ENCODE measurements at regions not wholly inside any gene's neighbourhood (a gene's known extent, or its start where the extent isn't known, plus 50 kb on each side); places are given as distances from the start of the nearest gene placed in this dataset.

DNA sequence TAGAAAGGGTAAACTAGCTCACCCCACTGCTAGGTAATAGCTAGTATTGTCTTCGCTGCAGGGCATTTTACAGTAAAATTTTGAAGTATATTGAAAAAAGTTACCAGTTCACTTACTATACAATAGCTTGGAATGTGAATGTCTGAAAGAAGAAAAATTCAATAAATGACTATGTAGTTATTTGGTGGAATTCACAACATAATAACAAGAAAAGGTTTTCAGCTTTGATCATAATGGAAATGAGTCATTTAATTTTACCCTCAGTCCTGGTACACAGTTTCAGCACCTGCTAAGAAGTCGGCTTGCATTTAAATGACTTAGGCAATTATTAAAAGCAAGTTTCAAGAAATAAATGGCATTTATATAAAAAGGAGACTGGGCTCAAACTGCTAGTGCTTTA is 90.4 kb downstream of the NUP35 start:
- no peak for DNase-seq (ENCODE audit: low spot score)

DNA sequence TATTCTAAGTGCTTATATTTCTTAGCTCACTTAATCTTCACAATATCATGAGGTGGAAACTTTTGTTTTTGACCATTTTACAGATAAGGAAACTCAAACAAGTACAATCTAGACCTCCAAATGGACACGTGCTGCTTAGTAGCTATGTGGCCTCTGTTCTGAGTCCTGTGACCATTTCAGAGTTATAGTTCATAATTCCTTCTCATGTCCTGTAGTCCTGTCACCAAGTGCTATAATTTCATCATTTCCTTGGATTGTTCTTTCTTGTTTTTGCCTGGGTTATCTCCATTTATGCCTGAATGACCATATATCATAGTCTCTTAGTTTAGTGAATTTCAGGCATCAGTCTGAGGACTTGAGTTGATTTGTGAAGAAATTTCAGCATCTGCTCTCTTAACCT is 91.7 kb downstream of the NUP35 start:
- DNase-seq (ENCODE audit: low spot score) = no peak

DNA sequence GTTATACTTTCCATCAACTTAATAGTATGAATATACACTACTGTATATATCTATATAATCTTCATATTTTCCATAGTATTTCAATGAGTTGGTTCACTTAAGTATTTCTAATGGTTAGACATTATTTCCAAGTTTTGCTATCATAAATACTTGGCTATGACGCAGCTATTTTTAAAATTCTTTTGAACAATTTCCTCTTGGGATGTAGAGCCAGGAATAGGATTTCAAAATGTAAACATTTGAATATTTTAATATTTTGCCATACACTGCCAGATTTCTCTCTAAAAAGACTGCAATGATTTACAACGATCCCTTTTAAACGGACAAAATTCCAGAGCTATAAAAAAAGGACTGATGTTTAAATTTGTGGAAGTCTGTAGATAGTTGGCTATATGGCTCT is 95.6 kb downstream of the NUP35 start:
- DNase-seq (ENCODE audit: low spot score) = no peak

DNA sequence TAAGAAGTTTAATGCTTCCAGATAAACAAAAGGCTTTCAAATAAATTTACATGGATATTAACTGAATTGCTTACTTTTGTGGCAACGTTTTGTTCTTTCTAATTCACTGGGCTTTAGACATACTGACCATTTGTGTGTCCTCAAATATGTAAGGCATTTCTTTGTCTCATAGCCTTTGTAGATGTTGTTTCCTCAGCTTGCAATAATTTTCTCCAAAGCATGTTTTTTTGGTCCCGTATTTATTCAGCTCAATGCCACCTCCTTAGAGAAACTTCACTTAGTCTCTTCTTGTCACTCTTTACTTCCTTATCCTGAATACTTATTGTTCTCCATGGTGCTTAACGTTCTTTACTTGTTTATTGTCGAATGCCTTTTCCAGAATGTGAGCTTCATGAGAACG is 98.5 kb downstream of the NUP35 start:
- DNase-seq (ENCODE audit: low spot score) = no peak

DNA sequence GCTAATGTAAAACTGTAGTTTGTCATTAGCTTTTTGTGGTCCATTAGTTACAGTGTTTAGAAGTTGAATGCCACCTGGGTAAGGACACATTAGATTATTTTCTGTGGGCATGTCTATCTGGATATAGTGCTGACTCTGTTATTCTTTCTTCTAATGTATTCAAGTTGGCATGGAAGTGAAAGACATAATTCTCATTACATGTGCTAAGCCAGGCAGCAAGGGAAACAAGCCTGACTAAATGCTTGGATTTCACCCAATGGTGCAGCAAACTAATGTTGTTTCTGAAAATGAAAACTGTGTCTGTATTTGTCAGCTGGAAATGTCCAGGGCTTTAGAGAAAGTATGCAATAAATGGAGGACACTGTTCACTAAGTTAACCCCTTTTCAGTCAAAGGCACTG is 100.7 kb downstream of the NUP35 start:
- DNase-seq (ENCODE audit: low spot score) = no peak

DNA sequence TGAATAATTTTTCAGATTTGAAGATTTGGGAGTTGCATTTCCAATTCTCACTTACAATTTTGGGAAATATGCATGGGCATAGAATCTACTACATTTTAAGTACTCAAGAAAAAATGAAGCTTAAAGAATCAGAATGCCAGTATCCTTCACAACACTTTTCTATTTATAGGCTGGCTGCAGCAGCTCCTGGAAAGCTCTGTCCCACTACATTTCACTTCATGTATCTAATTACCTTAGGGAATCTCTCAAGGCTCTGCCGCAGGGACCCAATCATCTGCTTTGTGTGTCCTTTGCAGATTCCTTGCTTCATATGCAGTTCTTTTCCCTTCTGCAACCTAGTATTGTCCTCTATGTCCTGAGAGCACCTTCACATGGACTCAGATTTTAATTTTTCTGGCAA is 102.9 kb downstream of the NUP35 start:
- DNase-seq (ENCODE audit: low spot score) = no peak

DNA sequence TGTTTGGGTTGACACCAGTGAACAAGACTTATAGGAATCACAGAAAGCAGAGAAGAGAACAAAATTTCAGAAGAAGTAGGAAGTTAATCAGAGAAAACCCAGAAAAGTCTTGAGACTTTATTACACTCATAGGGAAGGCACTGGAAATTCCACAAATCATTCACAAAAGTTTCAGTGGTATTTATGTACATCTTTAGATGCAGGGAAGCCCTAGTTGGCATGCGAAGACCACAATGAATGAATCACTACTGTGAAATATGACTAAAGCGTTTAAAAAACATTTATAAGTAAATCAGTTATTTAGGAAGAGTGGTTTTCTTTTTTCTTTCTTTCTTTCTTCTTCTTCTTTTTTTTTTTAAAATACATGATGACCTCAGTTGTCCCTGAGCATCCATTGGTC is 105.1 kb downstream of the NUP35 start:
- no peak for DNase-seq (ENCODE audit: low spot score)

DNA sequence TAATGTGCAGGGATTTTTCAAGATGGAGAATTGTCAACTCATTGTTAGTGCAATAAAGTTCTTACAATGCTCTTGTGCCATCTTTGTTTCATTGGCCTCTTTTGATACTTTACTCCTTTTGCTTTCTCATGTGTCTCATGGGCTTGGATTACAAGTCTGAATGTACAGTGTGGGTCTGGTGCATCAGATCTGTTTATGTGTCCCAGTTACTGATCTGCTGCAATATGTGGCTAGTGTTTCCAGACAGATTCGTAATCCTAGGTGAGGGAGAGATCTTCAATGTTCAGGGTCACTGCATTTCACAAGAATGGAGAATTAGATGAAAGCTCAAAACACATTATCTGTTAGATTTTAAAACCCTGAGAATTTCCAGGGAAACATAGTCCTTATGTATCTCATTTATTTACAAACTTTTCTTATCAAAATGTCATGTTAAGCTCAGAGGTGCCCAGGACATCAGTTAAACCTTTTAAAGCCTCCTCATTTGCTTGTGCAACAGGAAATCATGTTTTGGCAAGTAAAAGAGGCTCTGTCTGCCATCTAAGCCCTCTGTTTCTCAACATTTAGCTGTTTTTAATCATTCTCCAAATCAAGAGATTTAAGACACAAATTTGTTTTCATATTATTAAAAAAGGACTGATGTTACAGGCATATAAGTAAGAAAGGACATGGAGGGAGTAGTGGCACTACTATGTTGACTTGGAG is 108.1 kb downstream of the NUP35 start:
- no peak for DNase-seq (ENCODE audit: low spot score)

DNA sequence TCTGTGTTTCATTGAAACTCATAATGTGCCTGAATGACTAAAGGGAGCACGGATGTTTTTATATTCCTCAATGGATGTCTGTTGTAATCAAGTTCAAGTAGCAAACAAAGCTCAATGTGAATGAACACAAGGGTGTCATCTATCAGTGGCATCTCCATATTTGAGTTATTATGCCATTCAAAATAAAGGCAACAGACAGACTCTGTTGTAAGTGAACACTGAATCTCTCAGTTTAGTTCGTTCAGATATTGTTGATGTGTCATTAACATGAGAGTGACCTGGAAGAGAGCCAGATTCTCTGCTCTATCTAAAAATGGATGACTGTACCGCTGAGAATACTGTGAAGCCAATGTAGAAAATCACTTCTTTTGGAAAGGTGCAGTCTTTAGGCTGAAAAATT is 118.7 kb downstream of the NUP35 start:
- DNase-seq (ENCODE audit: low spot score) = peak; percentile 22

DNA sequence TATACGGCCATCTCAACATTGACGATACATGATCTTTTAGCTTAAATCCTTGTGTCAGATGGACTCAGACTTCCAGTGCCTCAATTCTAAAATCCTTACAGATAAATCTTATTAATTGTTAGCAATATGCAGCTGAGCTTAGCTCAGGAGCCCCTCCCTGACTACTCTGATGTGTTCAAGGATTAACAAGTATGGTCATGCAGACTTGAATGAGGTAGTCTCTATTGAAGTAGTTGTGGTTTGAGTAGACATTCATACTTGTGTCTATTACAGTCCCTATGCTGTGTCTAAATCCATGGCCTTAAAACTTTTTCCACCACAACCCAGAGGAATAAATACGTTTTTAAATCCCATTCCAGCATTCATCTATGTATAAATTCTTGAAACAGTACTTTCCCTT is 119.5 kb downstream of the NUP35 start:
- no peak for DNase-seq (ENCODE audit: low spot score)

DNA sequence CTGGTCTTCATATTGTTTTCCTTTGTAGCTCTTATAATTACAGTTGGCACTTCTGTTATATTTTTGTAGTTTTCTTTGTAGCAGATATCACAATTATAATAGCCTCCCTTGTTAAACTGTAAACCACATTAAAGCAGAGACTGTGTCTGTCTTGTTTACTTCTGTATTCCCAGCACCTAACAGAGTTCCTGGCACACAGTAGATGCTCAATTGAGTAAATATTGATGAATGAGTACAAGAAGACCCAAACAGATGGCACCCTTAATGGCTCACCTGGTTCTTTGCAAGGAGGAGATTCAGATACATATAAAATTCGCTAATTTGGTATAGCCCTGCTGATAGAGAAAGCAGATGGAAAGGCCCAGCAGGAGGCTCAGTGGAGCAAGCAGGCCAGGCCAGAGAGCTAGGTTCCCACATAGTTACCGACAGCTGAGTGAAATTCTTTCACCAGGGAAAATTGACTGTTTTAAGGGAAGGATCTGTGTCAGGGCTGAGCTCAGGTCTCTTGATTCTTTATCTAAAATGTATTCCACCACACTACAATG is 120.1 kb downstream of the NUP35 start:
- no peak for DNase-seq (ENCODE audit: low spot score)

DNA sequence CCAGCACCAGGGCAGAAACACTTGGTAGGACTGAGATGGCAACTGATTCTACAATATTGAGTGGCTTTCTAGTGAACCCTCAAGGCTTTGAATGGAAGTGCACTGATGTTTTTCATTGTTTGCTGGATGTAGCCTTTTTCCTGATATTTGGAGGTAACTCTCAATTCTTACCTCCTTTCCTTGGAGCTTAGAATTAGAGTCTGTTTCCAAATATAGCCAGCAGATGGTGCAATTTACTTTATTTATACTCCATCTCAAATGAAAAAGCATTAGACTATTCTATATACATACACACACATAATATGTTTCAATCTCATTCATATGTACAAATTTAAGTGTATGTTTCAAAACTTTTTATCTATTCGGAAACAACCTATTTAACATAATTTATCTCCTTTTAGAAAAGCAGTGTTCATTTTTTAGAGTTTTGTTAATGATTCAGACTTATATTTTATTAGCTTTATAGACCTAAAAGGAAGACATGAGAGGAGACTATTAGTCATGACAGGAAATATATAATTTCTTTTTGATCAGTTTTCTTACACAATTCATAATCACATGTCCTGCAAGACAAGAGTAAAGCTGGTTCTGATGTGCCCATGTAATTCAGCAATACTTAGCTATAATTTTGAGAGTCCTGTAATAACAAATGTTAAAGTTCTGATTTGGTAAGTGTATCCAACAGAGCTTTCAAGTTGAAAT is 124.8 kb downstream of the NUP35 start:
- DNase-seq (ENCODE audit: low spot score) = peak; percentile 33

DNA sequence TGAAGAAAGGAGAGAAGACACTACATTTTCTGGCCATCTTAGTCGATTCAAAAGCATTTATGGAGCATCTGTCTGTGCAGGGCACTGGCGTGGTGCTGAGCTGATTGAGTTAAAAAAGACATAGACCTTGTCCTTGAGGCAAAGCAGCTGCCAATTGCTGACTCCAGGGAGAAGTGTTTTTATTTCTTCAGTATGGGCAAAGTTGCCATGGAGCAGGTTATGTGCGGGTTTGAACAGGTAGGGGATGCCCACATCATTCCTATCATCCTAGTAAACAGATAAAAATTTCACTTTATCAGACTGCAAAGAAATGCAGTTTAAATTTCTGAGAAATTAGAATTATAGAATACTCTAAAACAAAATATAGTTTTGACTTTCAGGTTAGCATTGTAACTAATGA is 125.8 kb downstream of the NUP35 start:
- no peak for DNase-seq (ENCODE audit: low spot score)

DNA sequence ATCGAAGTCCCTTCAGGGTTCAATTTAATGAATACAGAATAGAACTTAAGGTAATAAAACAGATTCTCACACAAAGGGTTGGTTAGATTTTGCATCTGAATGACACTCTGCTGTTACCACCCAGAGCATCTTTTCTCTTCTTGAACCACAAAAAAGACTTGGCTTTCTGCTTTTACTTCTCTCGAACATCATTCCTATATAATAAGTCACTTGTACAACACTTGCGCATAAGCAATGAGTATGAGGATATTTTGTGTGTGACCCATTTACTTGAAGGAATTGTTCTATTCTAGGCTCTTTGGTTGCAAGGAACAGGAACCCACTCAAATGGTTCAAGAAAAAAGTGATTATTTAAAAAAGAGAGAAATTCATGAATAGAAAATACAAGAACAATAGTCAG is 126.2 kb downstream of the NUP35 start:
- DNase-seq (ENCODE audit: low spot score) = no peak

DNA sequence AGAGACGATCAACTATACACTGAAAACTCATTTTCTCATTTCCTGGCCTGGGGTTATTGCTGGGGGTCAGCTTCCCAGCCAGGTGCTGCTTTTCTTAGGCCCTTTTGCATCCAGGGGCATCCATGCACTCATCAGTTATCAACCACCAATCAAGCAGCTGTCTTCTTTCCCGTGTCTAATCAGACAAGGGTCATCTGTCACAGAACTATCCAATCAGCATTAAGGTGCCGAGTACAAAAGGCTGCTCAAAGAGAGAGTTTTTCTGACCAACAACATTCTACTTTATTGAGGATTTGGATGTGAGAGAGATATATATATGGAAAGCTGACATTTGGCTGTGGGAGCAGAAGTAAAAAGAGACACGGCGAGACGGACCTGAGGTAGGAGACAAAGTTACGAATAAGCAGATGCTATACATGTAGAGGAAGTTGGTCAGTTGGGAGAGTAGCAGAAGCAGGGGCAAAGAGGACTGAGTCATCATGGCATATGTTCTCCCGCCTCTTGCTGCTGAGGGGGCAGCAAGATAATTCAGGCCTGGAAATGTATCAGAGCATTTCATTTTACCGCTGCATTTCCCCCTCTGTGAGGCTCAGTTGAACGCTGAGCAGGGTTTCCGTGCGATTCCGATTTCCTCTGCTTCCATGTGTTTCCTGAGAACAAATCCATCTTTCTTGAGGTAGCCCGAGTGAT is 129.3 kb downstream of the NUP35 start:
- DNase-seq (ENCODE audit: low spot score) = no peak

DNA sequence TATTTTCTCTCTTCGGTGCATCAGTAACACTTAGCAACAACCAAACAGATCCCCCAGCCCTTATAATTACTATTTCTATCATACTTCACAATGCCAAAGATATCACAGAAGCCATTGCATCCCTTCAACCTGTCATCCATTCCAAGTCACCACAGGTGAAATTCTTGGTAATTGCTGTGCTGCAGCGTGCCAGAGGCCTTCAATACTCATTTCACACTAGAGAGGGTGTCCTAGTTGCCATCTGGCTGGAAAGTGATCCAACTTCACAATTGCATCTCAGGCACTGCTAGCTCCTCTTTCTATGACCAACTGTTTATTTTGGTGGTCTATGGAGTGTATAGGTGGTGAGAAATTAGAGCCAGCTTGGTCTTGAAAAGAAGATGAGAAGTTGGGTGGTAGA is 131.2 kb downstream of the NUP35 start:
- no peak for DNase-seq (ENCODE audit: low spot score)

DNA sequence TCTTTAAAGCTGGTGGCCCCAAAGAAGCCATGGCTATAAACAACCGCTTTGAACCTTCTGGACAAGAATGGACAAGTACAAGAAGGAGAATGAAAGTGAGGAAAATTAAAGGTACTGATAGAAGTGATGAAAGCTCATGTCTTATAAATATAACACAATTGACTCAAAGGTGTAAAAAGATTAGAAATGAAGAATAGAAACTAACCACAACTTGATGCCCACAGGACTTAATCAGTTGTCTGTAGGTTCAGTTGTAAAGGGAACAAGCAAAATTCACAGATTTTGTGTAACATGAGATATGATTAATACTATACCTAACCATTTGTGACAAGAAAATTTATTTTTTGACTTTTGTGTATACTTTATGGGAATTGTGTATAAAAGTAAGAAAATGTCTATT is 135.7 kb downstream of the NUP35 start:
- DNase-seq (ENCODE audit: low spot score) = no peak

DNA sequence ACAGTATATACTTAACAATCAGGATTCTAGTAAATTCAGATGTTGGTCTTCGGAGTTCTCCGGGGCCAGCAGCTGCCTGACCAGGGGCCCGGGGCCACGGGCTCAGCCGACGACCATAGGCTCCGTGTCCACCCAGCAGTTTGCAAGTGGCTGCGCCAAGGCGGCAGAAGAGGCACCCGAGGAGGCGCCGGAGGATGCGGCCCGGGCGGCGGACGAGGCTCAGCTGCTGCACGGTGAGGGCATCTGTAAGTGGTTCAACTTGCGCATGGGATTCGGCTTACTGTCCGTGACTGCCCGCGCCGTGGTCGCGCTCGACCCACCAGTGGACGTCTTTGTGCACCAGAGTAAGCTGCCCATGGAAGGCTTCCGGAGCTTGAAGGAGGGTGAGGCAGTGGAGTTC is 136.3 kb downstream of the NUP35 start:
- no peak for DNase-seq (ENCODE audit: low spot score)

DNA sequence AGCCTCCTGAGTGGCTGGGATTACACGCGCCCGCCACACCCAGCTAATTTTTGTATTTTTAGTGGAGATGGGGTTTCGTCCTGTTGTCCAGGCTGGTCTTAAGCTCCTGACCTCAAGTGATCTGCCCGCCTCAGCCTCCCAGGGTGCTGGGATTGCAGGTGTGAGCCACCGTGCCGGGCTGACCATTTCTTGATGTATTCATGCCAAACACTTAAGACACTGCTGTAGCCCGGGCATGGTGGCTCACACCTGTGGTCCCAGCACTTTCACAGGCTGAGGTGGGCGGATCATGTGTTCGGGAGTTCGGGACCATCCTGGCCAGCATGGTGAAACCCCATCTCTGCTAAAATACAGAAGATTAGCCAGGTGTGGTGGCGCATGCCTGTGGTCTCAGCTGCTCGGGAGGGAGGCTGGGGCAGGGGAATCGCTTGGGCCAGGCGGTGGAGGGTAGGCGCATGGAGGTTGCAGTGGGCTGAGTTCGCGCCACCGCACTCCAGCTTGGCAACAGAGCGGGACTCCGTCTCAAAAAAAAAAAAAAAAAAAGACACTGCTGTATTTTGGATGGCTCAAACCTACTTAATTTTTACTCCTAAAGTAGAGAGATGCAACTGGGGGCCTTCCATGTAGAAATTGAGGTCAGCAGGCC is 140.8 kb downstream of the NUP35 start:
- no peak for DNase-seq (ENCODE audit: low spot score)

DNA sequence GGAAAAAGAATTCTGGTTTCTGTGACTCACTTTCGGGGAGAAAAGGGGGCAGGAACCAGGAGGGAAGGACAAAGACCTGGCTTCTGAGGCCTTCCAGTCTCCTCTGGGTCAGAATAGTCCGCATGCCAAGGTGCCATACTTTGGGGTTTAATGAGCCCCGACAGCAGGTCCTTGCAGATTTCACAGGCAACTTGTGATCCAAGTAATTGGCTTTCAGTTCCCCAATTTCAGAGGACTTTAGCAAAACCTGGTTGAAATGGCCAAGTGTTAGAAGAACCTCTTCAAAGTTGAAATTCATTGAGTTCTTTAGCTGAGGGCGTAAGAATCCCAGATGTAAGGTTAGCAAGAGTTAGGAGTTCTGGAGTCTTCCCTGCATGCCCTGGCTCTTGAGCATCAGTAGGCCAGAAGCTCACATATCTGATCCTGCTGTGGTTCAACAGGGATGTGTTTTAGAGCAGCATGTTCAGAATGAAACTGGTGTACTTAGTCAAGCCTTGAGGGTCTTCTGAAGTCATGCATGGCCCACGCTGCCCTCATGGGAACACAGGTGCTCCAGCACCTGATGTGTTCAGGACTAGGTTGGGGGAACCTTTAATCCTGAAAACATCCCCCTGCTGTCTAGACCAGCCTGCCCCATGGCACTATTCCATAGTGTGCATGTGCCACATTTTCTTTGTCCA is 143.0 kb downstream of the NUP35 start:
- no peak for DNase-seq (ENCODE audit: low spot score)

DNA sequence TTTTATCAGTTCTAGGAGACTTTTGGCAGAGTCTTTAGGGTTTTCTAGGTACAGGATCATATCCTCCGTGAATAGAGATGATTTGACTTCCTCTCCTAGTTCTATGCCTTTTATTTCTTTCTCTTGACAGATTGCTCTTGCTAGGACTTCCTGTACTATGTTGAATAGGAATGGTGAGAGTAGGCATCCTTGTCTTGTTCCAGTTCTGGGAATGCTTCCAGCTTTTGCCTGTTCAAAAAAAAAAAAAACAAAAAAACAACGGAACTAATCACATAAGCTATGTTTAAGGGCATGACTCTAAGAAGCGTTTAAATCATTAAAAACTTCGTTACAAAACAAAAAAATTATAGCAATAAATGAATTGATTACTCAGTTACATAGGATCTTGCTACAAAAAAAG is 145.7 kb downstream of the NUP35 start:
- DNase-seq (ENCODE audit: low spot score) = no peak

DNA sequence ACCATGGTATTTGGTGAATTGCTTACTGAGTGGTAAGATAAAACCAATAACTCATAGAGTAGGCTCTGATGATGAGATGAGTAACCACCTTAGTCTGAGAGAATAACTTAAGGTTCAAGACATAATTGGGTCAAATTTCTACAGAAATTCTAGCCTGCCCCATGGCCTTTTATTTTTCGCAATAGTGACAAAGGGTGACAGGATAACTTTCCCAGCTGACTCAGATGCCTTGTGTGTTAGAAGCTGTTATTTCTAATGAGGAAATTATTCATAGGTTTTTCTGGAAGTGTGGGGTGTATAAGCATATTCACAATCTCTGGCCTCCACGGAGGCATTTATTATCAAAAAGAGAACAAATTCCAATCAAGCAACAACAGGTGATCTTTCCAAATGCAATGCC is 159.0 kb downstream of the NUP35 start:
- DNase-seq (ENCODE audit: low spot score) = no peak
